Parathyroid adenoma (tissue), 2 donors: ENCODE measurements at regions not wholly inside any gene's neighbourhood (a gene's known extent, or its start where the extent isn't known, plus 50 kb on each side); places are given as distances from the start of the nearest gene placed in this dataset.

ENCODE experiments used
- H2AFZ ChIP-seq: fragments of 300-600 bp; sonication (generic); one replicate; pipeline ENCODE4 v1.7.0; 2017; ENCODE audit warnings: antibody characterized with exemption, mild to moderate bottlenecking
- H3K27ac ChIP-seq: fragments of 300-600 bp; sonication (generic); one replicate; pipeline ENCODE4 v1.7.0; 2017
- H3K27me3 ChIP-seq: fragments of 300-600 bp; sonication (generic); one replicate; pipeline ENCODE4 v1.7.0; 2017; ENCODE audit warnings: low read length; ENCODE audit not compliant: control insufficient read depth, insufficient read depth
- H3K36me3 ChIP-seq: fragments of 300-600 bp; sonication (generic); one replicate; pipeline ENCODE4 v1.7.0; 2017; ENCODE audit warnings: low read length; ENCODE audit not compliant: control insufficient read depth, insufficient read depth
- H3K4me1 ChIP-seq: fragments of 300-600 bp; sonication (generic); one replicate; pipeline ENCODE4 v1.7.0; 2017; ENCODE audit warnings: control low read depth
- H3K4me2 ChIP-seq: fragments of 300-600 bp; sonication (generic); one replicate; pipeline ENCODE4 v1.7.0; 2017; ENCODE audit warnings: low read length
- H3K4me3 ChIP-seq: fragments of 300-600 bp; sonication (generic); one replicate; pipeline ENCODE4 v1.7.0; 2017; ENCODE audit warnings: low read depth, low read length
- H3K79me2 ChIP-seq: fragments of 300-600 bp; sonication (generic); one replicate; pipeline ENCODE4 v1.7.0; 2017; ENCODE audit warnings: control low read depth
- H3K9ac ChIP-seq: fragments of 300-600 bp; sonication (generic); one replicate; pipeline ENCODE4 v1.7.0; 2017; ENCODE audit warnings: mild to moderate bottlenecking
- H3K9me3 ChIP-seq: fragments of 300-600 bp; sonication (generic); one replicate; pipeline ENCODE4 v1.7.0; 2017; ENCODE audit warnings: low read length; ENCODE audit not compliant: control insufficient read depth
- CTCF ChIP-seq: fragments of 300-600 bp; sonication (generic); IDR thresholded peaks from one replicate; pipeline ENCODE4 v1.7.0; 2017; ENCODE audit warnings: antibody characterized with exemption, mild to moderate bottlenecking
- donor health status: primary hyperparathyroidism.

- Histone ChIP-seq H3K27ac (no peak overlapping the region), H3K27me3 (no peaks in the 10 kb centered on the region), H3K36me3 (no peaks in the 10 kb centered on the region), H3K9me3 (no peaks in the 10 kb centered on the region), H3K4me3 (no peak overlapping the region), H3K4me2 (no peak overlapping the region), H3K4me1 (no peaks in the 10 kb centered on the region), H2AFZ (no peak overlapping the region), H3K79me2 (no peaks in the 10 kb centered on the region), H3K9ac (no peak overlapping the region)
- TF ChIP-seq CTCF, result no peak
Measured at GRCh38 chr22:49334449-49334789, 493.3 kb downstream of the BRD1 start.

- Histone ChIP-seq H3K79me2 (no peaks in the 10 kb centered on the region), H3K36me3 (no peaks in the 10 kb centered on the region)
- no peak for TF ChIP-seq CTCF
Measured at GRCh38 chr22:49333206-49333605, 494.5 kb downstream of the BRD1 start.

GRCh38 chr22:49332691-49333090 is 495.0 kb downstream of the BRD1 start:
- Histone ChIP-seq H3K4me2 (no peak overlapping the region), H3K36me3 (no peaks in the 10 kb centered on the region), H3K27ac (no peak overlapping the region), H3K9ac (no peak overlapping the region), H3K9me3 (no peaks in the 10 kb centered on the region), H3K79me2 (no peaks in the 10 kb centered on the region), H3K4me3 (no peak overlapping the region), H3K4me1 (no peaks in the 10 kb centered on the region), H3K27me3 (no peaks in the 10 kb centered on the region), H2AFZ (no peak overlapping the region)
- TF ChIP-seq CTCF, result no peak

More at GRCh38 chr22:49333206-49333605, 494.5 kb downstream of the BRD1 start:
- Histone ChIP-seq H3K9ac (no peak overlapping the region), H3K4me1 (no peaks in the 10 kb centered on the region), H2AFZ (no peak overlapping the region), H3K27me3 (no peaks in the 10 kb centered on the region), H3K27ac (no peak overlapping the region), H3K4me3 (no peak overlapping the region), H3K4me2 (no peak overlapping the region), H3K9me3 (no peaks in the 10 kb centered on the region)

GRCh38 chr22:49331878-49332277 is 495.8 kb downstream of the BRD1 start:
- no peak overlapping the region for H3K9ac ChIP-seq

More at GRCh38 chr22:49331878-49332277, 495.8 kb downstream of the BRD1 start:
- no peaks in the 10 kb centered on the region for H3K36me3 ChIP-seq
- no peak overlapping the region for H3K27ac ChIP-seq
- no peaks in the 10 kb centered on the region for H3K4me1 ChIP-seq
- H3K9me3 ChIP-seq, result no peaks in the 10 kb centered on the region
- H3K79me2 ChIP-seq, result no peaks in the 10 kb centered on the region
- TF ChIP-seq CTCF, result no peak
- no peak overlapping the region for H3K4me3 ChIP-seq
- H2AFZ ChIP-seq, result no peak overlapping the region
- no peaks in the 10 kb centered on the region for H3K27me3 ChIP-seq
- no peak overlapping the region for H3K4me2 ChIP-seq
